GM21529 (cell line): ENCODE measurements at regions not wholly inside any gene's neighbourhood (a gene's known extent, or its start where the extent isn't known, plus 50 kb on each side); places are given as distances from the start of the nearest gene placed in this dataset.
"Not testable (repeated sequence)": the region's sequence is repeated elsewhere in the genome, so short reads cannot be mapped to it uniquely, and the experiment has no call there.

Experiments
- ATAC-seq: cut with Tn5 transposase; IDR thresholded peaks from one replicate; pipeline ENCODE4 v1.9.1; 2021; ENCODE audit not compliant: unreplicated experiment

GRCh38 chr1:98575955-98576354 lies 85.6 kb upstream of the SNX7 start:
- no peak for ATAC-seq

DNA sequence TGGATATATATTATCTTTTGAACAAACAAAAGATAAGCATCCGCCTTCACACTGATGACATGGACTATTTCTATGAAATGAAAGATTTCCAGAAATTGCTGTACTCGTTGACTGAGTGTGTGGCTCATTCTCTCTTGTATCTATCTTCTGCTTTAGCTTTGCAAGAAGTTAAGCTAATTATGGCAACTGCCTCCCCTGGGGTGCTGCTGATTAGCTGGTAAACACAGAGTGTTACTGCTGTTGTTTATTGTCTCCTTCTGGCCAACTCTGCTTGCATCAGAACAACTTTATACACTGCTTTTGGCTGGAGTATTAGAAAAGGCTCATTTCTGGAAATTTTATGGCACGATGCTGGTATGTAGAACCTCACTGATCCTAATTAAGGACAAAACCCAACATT lies 95.6 kb upstream of the SNX7 start:
- ATAC-seq, result no peak

DNA sequence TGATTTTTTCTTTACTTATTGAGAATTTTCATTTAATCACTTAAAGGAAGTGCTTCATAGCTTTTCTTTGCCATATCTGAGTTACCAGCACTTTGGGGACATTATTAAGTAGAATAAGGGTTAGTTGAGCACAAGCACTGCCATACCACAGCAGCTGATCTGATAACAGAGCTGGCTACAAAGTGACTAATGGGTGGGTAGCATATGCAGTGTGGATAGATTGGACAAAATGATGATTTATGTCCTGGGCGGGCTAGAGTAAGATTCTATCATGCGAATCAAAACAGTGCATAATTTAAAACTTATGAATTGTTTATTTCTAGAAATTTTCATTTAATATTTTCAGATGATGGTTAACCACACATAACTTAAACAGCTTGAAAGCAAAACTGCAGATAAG lies 102.2 kb upstream of the SNX7 start:
- ATAC-seq, result no peak

DNA sequence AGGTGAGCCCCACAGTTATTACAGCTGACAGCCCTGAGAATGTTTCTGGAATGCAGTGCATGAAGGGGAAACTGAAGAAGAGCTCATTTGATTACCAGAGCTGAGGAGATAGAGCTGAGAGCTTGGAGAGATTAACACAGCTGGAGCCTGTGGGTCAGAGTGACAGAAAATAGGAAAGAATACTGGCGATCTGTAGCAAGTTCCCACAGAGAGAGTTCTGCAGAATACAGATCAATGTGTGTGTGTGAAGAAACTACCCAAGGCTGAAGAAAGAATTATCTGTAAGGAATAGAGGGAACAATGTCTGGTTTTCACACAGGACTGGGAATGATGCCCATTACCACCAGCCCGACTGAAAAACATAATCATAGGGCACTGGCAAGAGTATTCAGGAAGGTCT lies 103.6 kb upstream of the SNX7 start:
- ATAC-seq, result no peak

DNA sequence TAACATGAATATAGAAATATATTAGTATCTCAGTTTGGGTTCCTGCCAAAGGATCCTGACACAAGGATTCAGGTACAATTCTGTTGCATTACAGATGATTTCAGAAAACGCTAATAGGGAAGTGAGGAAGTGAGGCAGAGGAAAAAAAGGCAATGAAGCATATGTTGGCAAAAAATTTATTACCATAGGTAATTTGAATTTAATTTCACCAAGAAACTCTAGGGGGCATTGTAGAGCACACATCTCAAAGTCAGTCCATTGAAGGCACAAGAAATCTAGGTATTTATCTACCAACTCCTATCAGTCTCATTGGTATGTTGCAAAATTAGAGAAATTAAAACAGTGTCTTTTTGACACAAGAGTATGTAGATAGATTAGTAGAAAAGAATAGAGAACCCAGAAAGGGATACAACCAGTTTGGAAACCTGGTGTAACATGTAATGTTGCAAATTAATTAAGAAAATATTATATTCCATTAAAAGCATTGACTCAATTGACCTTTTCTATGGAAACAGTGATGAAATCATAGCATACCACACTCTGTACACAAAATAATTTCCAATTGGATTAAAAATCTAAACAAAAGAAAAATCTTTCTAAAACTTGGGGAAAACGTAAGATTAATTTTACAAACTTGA lies 104.9 kb upstream of the SNX7 start:
- no peak for ATAC-seq

DNA sequence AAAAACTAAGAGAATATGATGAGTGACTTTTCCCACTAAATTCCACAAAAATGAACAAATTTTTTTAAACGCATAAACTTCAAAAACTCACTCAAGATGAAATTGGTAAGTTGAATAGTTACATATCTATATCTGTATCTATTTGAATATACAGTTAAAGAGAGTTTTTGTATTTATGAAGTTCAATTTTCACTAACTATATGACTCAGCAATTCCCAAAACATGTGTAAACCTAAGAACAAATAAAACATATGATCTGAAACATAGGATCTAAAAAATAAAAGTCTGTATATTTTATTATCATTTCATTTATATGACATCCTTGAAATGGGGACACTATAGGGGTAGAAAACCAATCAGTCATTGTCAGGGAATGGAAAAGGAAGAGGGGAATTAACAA lies 105.7 kb upstream of the SNX7 start:
- no peak for ATAC-seq

DNA sequence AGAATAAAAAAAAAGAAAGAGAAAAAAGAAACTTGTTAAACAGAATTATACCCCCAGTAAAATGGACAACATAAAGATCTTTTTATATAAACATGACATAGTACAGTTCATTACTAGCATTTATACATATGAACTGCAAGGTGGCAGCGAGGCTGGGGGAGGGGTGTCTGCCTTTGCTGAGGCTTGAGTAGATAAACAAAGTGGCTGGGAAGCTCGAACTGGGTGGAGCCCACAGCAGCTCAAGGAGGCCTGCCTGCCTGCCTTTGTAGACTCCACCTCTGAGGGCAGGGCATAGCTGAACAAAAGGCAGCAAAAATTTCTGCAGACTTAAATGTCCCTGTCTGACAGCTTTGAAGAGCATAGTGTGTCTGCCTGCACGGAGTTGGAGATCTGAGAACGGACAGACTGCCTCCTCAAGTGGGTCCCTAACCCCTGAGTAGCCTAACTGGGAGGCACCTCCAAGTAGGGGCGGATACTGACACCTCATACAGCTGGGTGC lies 108.9 kb upstream of the SNX7 start:
- not testable (repeated sequence) for ATAC-seq

- ATAC-seq, result no peak
Observed at GRCh38 chr1:98550076-98550475, 111.4 kb upstream of the SNX7 start.

DNA sequence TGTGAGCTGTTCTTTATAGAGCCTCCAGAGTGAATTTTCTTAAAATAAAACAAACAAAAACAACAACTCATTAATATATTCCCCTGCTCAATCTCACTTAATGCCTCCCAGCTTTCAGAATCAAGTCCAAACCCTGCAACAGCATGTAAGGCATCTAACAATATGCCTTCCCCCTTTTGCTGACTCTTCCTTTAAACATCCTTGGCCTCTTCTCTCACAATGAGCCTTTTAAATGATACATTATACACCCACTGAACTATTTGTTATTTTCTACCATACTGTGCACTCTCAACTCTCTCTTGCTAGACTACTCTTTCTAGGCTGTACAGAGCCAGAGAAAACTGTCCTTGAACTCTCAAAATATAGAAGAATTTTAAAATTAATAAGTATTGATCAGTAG lies 115.2 kb upstream of the SNX7 start:
- ATAC-seq, result no peak

- no peak for ATAC-seq
Observed at GRCh38 chr1:98538106-98538505, 123.4 kb upstream of the SNX7 start.

- ATAC-seq, result no peak
Observed at GRCh38 chr1:98523256-98523655, 138.3 kb upstream of the SNX7 start.

- ATAC-seq, result no peak
Observed at GRCh38 chr1:98516306-98516705, 145.2 kb upstream of the SNX7 start.

DNA sequence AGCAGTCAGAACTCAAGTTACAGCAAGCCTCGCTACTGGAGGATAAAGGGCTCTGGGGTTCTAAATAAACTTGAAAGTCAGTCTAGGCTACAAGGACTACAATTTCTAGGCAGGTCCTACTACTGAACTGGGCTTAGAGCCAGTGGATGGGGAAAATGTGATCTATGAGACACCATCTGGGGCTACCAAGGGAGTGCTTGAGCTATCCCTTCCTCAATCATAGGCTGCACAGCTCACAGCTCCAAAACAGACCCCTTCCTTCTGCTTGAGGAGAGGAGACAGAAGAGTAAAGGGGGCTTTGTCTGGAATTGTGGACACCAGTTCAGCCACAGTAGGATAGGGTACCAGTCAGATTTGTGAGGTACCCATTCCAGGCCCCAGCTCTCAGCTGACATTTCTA lies 145.8 kb upstream of the SNX7 start:
- ATAC-seq, result no peak

GRCh38 chr1:98512216-98512615 lies 149.3 kb upstream of the SNX7 start:
- ATAC-seq, result not testable (repeated sequence)

GRCh38 chr1:98503771-98504170 lies 157.8 kb upstream of the SNX7 start:
- no peak for ATAC-seq

GRCh38 chr1:98502937-98503336 lies 158.6 kb upstream of the SNX7 start:
- no peak for ATAC-seq

DNA sequence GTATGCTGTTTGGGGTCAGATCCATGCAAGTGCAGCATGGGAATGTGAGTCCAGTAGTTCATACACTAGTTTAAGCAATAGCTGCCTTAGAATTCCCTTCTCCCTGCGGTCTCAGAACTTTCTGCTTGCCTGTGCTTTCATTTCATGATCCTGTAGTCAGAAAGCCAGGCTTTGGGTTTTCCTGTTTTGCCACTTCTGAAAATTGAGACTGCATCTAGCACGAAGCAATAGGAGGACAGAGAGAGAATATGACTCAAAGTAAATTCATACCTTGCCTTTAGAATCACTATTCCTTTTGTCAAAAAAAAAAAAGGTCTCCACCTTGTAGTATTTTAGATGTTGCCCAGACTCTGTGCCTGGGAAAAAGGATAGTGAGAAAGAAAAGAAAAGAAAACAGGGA lies 161.2 kb upstream of the SNX7 start:
- ATAC-seq, result no peak

DNA sequence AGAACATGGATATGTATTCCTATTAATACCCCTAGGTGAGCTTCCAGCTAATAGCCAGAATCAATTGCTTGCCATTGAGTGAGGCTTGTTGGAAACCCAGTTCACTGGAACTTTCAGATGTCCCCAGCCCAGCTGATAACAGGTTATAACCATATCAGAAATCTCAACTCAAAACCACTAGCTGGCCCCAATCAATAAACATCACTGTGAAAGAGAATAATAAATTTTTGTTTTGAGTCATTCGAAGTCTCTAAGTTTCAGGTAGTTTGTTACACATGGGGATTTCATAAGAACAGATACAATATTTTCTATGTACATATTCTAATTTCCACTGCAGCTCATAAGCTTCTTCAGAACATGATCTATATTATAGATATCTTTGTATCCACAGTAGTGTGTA lies 162.9 kb upstream of the SNX7 start:
- ATAC-seq, result no peak

GRCh38 chr1:98497497-98497896 lies 164.0 kb upstream of the SNX7 start:
- no peak for ATAC-seq

DNA sequence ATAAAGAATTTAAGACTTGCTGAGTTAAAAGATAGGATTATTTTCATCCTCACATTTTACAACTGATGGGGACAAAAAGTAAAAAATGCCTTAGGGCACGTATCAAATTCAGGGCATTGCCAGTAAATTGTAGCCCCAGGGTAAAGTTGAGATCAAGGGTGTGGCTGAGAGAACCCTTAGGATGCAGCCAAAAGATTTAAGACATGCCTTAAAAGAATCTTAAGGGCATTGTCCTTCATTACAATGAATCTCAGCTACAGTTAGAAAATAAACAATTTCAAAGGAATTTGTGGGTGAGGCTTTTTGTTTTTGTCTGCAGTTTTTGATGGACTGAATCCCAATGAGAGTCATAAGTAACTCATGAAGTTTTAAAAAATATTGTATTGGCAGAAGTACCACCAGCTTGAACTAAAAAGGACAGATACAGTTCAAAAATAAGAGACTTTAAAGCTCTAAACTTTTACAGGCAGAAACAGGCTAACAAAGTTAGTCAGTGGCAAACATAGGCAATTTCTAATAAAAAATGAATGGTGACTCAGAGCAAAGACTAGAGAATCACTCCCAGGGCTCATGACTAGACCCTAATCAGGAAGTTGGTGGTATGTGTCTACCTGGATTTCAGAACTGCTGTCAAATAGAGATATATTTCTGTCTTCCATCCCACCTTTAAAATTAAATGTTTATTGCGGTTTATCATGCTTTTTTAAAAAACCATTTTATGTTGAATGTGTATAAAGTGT lies 165.1 kb upstream of the SNX7 start:
- no peak for ATAC-seq

GRCh38 chr1:98493469-98493868 lies 168.1 kb upstream of the SNX7 start:
- no peak for ATAC-seq

GRCh38 chr1:98490099-98490498 lies 171.4 kb upstream of the SNX7 start:
- ATAC-seq, result no peak

DNA sequence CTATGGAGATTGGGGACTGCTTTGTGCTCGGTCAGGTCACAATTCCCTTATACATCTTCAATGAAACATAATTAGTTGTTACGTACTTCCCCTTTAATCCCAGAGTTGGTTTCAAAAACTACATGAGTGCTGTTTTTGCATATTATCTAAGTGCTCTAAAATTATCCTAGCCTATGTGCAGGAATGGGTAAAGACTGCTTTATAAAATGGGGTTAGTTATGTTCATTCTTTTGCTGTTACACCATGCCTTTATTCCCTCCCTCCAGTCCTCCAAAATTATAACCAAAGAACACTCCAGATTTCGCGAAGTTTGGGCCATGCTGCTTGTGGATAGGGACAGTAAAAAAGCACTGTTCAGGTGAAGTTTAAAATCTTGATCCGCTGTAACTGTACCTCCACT lies 173.9 kb upstream of the SNX7 start:
- ATAC-seq, result no peak
